ENCODE measurements at regions not wholly inside any gene's neighbourhood (a gene's known extent, or its start where the extent isn't known, plus 50 kb on each side); places are given as distances from the start of the nearest gene placed in this dataset.
"Not testable (repeated sequence)": the region's sequence is repeated elsewhere in the genome, so short reads cannot be mapped to it uniquely, and the experiment has no call there.

DNA sequence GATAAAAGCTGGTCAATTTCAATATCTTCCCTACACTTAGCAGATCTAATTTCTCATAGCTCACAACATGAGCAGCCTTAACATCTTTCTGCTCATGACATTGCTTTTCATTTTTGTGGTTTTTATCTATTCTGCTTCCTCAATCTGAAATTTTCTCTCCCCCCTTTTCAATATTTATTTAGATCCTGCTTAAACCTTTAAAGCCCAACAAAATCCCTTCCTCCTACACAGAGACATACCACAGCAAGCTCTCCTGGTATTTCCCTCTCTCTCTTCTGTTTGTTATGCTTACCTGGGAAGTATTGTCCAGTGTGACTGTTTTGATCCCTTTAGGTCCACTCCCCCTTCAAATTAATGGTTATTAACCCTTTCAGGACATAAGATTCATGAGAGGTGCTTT, 582.5 kb downstream of the RFPL4B start:
- DNase-seq = no peak

DNA sequence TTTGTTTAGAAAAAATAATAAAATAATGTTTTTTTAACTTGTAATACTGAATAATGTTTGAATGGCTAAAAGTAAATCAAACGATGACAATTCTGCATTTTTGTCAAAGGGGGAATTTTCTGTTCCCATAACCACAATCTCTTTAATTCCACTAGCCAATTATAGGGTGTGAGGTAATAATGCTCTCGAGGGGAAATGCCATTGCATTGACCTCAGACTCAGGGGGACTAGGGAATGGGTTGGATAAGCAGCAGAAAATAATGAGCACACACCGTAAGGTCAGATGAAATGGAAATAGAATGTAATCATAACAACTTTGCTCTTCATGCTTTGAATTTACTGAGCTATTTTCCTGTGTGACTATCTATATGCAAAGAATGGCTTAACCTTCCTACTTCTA, 584.7 kb downstream of the RFPL4B start:
- no peak for DNase-seq

DNA sequence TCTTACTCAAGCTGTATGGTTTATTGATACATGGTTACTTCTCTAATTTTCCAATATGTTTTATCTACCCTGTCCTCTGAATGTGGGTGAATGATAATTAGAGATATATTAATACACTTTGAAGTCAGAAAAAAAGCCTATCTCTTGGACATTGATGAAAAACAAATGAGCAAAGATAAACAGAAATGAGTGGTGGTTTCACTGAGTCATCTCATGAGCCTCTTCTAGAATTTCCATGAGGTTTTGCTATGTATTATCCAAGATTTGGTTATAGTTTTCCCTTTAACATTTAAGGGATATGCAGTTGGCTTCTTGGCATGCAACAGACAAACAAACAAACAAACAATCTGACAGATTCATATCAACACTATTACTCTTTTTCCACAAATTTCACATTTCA, 586.8 kb downstream of the RFPL4B start:
- no peak for DNase-seq

DNA sequence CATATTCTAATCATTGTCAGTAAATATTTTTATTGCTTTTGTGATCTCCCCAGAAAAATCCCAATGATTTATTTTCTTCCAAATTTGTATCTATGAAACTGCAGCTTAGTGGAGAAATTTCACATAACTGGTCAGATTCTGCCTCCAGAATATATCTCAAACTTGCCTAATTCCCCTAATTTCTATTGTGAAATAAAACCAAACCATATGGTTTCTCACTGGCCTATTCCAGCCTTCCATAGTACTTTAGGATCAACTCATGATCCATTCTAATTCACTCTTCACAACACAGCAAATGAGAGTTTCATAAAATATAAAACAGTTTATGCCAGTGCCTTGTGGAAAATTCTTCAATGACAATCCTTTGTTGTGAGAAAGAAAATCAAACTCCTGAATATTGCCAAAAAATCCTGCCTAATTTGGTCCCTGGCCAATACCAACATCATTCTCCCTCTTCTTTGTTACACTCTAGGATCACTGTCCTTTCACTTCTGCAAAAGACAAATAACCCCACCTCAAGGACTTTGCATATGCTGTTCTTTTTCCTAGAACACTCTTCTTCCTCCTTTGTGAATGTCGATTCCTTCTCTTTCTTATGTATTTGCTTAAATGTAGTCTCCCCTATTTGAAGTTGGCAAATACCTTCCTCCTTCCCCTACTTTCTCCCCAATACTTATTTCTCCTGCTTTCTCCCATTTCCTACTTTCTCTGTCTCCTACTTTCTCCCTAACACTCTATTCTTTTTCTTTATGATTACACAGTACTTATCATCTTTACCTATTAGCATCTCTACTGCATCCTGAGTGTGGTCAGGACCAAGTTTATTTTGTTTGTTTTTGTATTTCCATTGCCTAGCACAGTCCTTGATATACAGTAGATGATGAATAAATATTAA, 587.5 kb downstream of the RFPL4B start:
- no peak for DNase-seq

DNA sequence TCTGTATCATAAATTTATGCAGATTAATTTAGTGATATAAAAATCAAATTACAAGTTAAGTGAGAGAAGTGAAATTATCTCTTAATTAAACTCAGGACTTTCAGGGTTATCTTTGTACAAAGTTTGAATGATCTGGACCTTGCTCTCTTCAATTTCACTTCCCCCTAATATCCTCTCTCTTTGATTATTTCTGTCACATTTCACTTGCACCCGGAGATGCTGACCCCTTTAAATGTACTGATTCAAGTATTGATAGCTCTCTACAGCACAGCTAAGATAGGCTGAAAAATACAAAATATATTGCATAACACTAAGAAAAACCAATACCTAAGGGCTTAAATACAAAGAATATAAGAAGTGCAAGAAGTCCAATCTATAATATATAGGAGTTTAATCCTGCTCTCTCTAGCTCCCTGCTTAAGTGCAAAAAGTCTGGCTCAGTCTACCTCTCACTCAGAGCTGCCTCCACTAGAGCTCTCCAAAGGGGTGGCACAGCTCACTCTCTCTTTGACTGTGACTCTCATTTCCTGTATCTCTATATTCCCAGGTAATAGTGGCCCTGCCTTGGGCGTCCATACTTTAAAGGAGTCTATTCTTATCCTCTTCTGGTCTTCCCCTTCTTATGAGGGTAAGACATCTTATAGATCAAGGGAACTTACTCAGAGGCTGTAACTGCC, 588.4 kb downstream of the RFPL4B start:
- no peak for DNase-seq

DNA sequence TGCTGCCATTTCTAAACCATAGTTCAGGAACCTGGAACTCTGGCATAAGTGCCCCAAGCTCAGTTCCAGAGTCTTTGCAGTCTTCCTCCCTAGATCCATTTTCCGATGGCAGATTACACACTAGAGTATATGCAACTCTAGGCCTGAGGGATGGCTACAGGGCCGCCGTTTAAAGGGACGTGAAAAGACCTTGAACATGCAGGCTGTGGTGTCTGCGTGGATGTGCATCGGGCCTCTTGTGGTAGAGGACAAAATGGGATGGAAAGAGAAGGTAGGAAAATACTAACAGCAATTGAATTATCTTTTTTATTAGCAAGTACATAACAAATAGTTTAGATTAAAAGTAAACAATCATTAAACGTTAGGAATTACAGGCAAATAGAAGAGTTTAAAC, 588.9 kb downstream of the RFPL4B start:
- no peak for DNase-seq

DNA sequence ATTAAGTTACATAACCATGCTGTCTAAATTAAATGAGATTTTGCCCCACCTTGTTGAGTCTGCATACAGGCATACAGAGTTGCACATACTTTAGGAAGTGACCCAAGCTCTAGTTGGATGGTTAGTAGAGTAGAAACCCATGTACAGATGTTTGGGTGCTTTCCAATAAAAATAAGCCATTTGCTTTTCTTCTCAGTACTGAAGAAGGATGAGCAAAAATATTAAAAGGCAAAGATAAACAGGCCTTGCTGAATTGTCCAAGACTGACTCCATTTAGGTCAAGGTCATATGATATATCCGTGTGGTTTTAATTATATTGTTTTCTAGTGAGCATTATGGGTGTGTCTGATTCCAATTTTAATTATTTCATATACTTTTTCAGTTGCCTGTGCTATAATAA, 589.4 kb downstream of the RFPL4B start:
- DNase-seq = no peak

DNA sequence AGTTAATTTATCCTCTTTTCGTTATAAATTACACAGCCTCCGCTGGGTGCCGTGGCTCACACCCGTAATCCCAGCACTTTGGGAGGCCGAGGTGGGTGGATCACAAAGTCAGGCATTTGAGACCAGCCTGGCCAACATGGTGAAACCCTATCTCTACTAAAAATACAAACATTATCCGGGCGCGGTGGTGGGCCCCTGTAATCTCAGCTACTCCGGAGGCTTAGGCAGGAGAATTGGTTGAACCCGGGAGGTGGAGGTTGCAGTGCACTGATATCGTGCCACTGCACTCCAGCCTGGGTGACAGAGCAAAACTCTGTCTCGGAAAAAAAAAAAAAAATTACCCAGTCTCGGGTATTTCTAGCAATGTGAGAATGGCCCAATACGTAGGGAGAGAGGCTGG, 590.6 kb downstream of the RFPL4B start:
- not testable (repeated sequence) for DNase-seq

DNA sequence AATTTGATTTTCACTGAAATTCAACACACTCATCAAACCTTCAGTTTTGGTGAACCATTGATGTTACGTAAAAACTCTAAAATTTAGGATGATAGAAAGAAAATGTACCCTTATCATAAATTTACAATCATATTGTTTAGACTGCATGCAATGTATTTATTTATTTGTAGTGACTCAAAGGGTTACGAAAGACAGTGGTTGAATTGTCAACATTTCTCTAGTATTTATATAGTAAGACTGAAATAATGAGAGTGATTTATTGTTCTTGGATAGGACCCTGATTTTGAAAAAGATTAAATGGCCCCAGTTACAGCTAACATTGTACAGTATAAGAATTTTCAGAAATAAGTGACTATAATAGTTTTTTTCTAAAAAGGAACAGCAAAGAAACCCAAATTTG, 591.5 kb downstream of the RFPL4B start:
- no peak for DNase-seq

DNA sequence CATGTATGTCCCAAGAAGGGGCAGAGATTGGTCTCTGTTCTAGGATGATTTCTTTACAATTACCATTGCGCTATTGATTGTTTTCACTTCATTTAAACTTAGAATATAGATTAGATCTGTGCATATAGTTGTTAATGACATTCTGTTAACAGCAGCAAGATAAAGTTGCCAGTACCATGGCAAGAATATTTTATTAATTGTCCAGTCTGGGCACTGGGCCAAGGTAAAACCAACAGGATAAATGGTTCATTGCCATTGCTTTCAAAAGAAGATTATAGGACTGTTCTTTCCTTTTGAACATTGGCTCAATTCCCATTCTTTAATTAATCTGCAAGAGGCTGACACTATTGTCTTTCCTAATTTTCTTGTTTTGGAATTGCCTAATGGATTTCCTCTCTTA, 592.4 kb downstream of the RFPL4B start:
- DNase-seq = no peak

DNA sequence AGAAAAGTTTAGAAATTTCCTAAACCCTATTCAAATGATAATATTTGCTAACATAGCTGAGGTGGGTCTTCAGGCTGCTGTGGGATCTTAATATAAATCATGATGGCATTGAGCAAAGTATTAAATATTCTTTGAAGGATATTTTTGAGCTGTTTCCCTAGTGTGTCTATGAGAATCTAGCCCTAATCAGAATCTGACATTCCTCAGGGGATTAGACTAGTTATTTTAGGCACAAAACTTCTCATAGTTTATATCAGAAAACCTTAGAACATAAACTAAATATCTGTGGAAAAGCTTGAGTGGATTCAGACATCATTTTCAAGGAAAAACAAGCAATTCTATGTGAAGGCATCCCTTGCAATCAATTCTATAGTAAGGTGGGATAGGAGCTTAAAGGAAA, 594.5 kb downstream of the RFPL4B start:
- no peak for DNase-seq

DNA sequence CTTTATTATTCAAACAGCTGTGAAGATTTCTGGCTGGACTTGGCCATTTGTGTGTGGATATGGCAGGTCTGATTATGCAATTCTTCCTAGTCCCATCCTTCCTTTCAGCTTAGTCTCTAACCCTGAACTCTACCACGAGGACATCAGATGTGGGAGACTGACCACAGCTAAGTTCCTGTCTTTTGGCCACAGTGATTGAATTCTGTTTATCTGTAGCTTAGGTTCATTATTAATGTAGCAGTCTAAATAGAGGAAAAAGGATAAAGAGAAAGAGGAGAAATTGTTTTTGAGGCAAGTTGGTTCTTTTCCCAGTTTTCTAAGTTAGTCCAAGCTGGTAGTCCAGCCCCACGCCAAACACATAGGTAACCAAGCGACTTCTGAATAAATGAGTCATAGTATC, 598.9 kb downstream of the RFPL4B start:
- DNase-seq = no peak

DNA sequence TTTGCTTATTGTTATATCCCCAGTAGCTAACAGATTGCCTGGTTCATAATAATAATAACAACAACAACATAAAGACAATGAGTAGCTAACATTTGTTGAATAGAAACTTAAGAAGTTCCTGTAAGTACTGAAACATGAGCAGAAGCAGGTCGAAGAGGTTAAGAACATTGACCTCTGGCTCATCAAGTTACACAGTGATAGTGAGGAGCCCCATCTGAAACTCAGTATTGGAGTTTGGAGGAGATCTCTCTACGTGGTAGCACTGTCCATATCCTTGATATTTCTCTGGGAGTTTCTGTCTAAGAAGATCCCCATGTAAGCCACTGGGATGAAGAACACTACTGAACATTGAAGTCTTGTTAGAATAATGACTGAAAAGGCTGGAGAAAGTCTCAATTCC, 600.4 kb downstream of the RFPL4B start:
- DNase-seq = no peak

DNA sequence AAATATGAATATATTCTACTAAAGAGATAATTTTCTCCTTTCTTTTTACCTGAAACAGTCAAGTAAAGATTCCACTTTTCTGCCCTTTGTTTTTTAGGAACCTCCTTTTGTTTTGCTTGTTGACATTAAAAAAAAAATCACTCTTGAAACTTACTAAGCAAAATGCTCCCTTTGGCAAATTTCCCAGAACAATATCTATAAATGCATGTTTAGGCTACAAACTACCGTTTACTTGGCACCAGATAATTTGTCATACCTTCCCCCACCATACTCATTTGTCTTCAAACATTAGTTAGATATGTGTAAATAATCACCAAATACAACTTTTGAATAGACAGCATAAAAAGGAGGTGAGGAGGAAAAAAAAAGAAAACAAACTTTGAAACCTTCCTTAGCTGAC, 604.7 kb downstream of the RFPL4B start:
- no peak for DNase-seq

DNA sequence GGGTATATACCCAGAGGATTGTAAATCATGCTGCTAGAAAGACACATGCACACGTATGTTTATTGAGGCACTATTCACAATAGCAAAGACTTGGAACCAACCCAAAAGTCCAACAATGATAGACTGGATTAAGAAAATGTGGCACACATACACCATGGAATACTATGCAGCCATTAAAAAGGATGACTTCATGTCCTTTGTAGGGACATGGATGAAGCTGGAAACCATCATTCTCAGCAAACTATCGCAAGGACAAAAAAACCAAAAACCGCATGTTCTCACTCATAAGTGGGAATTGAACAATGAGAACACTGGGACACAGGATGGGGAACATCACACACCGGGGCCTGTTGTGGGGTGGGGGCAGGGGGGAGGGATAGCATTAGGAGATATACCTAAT, 608.6 kb downstream of the RFPL4B start:
- DNase-seq = not testable (repeated sequence)

DNA sequence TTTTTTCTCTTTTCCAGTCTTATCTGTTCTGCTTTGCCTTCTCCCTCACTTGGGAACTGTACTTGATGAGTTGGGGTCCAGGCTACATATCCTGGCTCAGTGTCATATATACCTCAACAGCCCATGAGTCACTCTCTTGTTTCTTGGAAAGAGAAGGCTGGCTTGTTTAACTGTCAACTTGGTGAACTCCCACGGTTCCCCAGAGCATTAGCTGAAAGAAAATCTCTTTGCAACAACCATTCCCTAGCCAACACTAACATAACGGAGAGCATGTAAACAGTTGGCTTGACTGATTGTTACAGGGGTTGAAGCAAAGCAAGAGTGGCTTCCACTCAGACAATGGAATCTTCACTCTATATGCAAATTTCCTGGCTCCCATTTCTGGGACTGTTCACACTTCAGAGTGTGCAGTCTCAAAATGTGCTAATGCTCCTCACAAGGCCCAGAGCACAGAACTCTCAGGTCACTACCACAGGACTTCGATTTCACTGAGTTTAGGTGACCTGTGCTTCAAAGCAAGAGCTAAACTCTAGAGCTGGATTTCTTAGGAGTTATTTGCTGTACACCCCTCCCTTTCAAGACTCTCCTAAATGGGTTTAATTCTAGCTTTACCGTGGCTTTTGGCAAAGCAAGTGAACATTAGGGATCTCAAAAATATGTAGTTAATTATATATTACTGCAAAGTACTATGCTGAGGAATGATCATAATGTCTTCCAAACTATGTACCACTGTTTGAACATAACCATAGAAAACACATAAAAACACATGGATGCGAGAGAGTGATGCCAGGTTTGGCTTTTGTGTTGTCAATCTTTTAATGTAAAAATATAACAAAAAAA, 609.8 kb downstream of the RFPL4B start:
- no peak for DNase-seq

DNA sequence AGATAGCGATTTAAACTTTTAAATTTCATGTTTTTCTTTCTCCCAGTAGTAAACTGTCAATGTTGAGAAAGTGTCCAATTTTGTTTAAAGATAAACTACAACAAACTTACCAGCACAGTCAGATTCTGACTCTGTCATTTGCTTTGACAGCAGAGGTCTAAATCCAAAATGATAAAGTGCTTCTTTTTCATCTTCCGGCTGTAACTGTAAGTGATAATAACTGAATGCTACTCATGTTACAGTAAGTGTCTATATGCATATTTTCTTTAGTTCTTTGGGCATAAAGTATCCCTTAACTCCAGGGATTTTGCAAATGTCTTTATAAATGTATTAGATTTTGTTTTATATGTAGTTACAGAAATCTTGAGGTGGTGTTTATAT, 610.4 kb downstream of the RFPL4B start:
- DNase-seq = no peak

DNA sequence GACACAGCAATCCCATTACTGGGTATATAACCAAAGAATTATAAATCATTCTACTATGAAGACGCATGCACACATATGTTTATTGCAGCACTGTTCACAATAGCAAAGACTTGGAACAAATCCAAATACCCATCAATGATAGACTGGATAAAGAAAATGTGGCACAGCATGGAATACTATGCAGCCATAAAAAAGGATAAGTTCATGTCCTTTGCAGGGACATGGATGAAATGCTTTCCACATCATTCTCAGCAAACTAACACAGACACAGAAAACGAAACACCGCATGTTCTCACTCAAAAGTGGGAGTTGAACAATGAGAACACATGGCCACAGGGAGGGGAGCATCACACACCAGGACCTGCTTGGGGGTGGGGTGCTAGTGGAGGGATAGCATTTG, 613.0 kb downstream of the RFPL4B start:
- not testable (repeated sequence) for DNase-seq

DNA sequence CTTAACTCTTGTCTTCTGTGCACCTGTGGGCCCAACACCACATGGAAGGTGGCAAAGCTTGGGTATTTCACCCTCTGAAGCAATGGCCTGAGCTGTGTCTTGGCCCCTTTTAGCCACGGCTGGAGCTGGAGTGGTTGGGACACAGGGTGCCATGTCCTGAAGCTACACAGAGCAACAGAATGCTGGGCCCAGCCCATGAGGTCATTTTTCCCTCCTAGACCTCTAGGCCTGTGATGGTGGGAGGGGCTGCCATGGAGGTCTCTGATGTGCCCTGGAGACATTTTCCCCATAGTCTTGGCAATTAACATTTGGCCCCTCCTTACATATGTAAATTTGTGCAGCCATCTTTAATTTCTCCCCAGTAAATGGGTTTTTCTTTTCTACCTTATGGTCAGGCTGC, 620.8 kb downstream of the RFPL4B start:
- no peak for DNase-seq

DNA sequence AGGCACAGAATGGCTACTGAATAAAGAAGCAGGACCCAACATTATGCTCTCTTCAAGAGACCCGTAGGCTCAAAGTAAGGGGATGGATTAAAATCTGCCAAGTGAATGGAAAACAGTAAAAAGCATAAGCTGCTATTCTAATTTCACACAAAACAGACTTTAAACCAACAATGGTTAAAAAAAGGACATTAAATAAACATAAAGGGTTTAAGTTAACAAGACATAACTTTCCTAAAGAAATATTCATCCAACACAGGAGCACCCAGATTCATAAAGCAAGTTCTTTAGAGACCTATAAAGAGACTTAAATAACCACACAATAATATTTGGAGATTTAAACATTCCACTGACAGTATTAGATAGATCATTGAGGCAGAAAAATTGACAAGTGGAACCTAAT, 624.5 kb downstream of the RFPL4B start:
- no peak for DNase-seq

DNA sequence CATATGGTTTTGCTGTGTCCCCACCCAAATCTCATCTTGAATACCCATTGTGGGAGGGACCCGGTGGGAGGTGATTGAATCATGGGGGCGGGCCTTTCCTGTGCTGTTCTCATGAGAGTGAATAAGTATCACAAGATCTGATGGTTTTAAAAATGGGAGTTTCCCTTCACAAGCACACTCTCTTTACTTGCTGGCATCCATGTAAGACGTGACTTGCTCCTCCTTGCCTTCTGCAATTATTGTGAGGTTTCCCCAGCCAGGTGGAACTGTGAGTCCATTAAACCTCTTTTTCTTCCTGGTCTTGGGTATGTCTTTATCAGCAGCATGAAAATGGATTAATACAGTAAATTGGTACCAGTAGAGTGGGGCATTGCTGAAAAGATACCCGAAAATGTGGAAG, 627.8 kb downstream of the RFPL4B start:
- not testable (repeated sequence) for DNase-seq

DNA sequence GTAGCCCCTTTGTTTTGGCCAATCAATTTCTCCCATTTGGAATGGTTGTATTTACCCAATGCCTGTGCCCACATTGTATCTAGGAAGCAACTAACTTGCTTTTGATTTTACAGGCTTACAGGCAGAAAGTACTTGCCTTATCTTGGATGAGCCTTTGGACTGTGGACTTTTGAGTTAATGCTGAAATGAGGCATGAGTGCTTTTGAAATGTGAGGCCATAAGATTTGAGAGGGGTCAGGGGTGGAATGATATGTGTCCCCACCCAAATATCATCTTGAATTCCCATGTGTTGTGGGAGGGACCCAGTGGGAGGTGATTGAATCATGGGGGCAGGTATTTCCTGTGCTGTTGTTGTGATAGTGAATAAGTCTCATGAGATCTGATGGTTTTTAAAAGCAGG, 629.4 kb downstream of the RFPL4B start:
- not testable (repeated sequence) for DNase-seq
